Loucy (cell line): ENCODE measurements at regions not wholly inside any gene's neighbourhood (a gene's known extent, or its start where the extent isn't known, plus 50 kb on each side); places are given as distances from the start of the nearest gene placed in this dataset.

ENCODE experiments used
- CTCF ChIP-seq: fragments of 200-600 bp; sonication (generic); conservative IDR thresholded peaks from 2 replicates; pipeline ENCODE4 v1.5.1; 2014; ENCODE audit warnings: mild to moderate bottlenecking, antibody characterized with exemption, low read length
- EZH2phosphoT487 ChIP-seq: fragments of 200-600 bp; IDR thresholded peaks from 2 replicates; pipeline ENCODE4 v1.6.1; 2018; ENCODE audit warnings: antibody characterized with exemption, mild to moderate bottlenecking, moderate library complexity, borderline replicate concordance

- TF ChIP-seq CTCF (no peak), EZH2phosphoT487 (no peak)
These were observed 211.4 kb downstream of the PHETA1 start for GRCh38 chr12:111157486-111157885.
